ENCODE measurements at regions not wholly inside any gene's neighbourhood (a gene's known extent, or its start where the extent isn't known, plus 50 kb on each side); places are given as distances from the start of the nearest gene placed in this dataset.

DNA sequence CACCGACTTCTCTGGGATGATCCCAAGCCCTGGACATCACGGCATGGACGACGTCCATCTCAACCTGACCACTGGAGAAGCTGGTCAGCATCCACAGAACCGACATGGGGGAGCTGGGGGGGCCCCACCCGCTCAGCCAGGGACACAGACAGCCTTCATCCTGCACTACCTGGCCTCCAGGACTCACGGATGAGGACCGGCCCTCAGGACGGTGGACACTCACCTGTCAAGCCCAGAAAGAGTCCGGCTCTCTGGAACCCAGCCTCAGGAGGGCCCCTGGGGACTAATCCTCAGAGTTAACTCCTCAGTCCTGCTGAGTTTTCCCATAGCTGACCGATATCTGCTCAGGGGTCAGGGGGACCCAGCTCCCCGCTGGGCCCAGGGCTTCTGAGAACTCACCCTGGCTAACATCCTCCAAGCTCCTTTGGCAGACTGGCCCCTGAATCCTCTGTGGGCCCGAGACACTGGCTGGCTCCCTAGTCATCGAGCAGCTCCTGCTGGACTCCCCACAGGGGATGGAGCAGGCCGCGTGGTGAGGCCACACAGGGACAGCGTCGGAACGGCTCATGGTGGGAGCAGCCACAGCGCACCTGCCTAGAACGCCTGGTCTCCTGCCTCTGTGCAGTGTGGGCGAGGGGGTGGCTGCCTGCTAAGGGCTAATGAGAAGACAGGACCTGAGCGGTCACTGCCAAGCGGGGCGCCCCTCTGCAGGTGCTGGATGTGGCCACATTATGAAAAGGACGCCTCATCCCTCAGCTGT lies 649.2 kb downstream of the BRD1 start:
- DNase-seq (ENCODE audit: low read depth): no peak

DNA sequence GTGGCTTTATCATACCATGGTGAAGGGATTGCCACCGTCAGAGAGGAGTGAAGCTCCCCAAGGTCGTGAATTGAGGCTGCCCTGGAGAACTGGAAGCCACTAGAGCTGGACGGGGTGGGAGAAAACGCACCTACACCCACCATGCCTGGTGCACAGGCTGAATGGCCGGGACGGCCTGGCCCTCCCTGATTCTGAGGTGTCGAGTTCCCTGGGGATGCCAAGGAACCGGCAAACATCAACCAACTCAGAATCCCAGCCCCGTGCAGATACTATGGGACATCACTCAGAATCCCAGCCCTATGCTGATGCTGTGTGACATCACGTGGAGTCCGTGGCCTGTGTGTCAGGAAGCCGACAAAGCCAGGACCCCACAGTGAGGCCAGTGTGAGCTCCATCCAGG lies 650.0 kb downstream of the BRD1 start:
- DNase-seq (ENCODE audit: low read depth): no peak

DNA sequence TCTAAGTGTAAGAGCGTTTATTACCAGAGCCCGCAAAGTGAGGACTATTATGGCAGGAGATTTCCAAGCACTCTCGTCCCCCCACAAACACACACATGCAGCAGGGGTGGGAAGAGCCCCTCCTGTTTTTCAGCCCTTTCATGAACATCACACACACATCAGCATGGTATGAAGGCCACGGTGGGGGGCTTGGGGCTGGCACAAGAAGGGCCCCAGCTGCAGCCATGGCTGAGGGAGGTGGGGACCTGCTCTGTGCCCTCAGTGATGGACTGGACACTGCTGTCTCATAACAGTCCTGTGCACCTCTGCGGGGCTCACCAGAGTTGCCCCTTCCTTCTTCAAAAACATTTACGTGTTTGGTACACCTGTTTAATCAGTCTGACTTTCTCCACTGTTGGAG lies 650.7 kb downstream of the BRD1 start:
- DNase-seq (ENCODE audit: low read depth): no peak

DNA sequence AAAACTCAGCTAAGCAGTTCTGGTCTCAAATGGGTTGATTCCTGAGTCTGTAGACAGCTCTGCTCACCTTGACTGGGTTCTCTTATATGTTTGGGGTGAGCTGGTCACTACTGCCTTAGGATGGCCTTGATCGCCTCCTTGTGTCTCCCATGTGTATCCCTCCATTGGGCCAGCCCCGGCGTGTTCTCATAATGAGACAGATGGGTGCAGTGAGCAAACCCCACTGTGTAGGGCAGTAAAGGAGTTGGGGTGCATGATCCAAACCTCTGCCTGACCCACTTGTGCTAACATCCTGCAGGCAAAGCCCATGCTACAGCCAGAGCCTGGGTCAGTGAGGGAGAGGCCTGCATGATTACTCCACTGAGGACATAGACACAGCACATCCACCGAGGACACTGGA lies 657.6 kb downstream of the BRD1 start:
- DNase-seq (ENCODE audit: low read depth): no peak

DNA sequence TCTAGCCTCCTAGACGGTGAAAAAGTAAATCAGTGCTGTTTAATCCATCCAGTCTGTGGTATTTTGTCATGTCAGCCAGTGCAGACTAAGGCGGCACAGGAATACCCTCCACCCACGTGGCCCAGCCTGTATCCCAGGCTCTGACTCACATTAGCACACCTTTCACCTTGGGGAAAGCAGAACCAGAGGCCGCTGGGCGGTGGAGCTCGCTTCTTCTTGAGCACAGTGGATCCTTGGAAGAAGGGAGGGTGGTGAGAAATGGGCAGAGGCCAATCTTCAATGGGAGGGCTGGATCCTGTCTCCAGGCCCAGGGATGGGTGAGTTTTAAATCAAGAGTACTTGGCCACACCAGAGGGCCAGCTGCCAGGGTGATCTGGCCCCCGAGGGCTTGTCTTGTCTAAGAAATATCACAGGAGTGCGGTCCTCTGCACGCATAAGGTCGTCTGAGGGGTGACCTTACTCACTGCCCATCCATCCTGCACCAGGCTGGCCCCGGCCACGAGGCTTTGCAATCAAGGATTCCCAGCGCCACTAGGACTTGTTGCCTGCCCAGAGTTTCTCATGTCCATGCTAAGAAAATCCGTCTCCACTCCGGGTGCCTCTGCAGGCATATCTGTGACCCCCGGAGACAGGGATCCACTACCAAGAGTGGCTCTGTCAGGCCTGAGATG lies 658.5 kb downstream of the BRD1 start:
- DNase-seq (ENCODE audit: low read depth): no peak

DNA sequence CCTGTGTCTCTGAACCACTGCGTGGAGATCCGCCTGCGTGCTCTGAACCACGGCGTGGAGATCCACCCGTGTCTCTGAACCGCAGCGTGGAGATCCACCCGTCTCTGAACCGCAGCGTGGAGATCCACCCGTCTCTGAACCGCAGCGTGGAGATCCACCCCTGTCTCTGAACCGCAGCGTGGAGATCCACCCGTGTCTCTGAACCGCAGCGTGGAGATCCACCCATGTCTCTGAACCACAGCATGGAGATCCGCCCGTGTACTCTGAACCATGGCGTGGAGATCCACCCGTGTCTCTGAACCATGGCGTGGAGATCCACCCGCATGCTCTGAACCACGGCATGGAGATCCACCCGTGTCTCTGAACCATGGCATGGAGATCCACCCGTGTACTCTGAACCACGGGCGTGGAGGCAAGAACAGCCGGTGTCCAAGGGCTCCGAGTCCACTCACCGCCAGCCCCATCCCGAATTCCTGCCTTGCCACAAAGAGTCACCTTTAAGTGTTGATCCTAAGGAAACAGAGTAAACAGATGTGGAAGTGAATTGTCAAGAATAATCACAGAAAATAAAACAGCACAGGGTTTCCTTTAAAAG lies 659.4 kb downstream of the BRD1 start:
- DNase-seq (ENCODE audit: low read depth): no peak

DNA sequence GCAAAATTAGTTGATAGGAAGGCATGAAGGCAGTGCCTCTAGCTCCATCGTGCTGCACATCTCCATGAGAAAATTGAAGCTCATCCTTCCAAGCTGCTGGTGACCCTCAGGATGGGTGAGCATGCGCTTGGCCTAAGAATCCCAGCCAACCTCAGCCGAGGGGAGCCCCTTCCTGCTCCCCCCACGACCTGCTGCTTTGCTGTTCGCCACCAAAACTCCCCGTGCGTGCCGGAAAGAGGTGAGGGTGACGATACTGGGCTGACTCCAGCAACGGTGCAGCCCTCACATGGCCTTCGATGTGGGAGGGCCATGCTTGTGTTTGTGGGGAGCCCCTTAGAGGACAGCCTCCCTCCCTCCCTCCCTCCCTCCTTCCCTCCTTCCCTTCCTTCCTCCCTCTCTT lies 660.9 kb downstream of the BRD1 start:
- DNase-seq (ENCODE audit: low read depth): no peak

DNA sequence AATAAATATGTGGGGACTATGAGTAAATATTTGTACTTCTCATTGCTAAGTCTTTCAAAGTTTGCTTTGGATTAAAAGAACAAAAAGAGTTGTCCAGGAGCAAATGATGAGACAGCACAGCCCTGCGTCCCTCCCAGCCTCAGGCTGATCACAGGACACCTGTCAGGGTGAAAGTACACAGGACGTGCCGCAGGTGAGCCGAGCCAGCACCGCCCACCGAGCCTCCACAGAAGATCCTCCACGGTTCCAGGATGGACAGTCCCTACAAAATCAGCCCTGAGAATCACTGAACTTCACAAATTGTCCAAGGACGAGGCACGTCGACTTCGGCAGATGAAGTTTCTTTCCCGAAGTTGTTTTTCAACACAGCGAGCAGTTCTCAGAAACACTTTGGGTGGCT lies 661.5 kb downstream of the BRD1 start:
- no peak for DNase-seq (ENCODE audit: low read depth)

DNA sequence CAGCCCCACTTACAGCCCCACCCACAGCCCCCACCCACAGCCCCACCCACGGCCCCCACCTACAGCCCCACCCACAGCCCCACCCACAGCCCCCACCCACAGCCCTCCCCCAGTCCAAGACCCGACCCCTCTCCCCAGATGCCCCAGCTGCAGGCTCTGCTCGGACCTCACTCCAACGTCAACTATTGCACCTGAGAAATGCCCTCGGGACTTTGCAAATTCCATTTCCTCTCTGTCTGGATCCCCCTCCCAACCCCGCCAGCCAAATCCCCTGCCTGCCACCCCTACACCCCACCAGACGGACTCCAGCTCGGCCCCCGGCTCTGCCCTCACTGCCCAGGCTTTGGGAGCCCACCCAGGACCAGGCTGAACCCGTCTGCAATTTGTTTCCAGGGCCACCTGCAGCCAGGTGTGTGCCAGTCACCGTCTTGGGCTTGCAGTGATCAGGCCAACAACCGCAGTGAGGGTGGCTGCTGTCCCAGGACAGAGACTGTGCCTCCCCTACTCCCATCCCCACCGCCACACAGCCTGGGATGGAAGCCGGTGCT lies 662.8 kb downstream of the BRD1 start:
- no peak for DNase-seq (ENCODE audit: low read depth)

DNA sequence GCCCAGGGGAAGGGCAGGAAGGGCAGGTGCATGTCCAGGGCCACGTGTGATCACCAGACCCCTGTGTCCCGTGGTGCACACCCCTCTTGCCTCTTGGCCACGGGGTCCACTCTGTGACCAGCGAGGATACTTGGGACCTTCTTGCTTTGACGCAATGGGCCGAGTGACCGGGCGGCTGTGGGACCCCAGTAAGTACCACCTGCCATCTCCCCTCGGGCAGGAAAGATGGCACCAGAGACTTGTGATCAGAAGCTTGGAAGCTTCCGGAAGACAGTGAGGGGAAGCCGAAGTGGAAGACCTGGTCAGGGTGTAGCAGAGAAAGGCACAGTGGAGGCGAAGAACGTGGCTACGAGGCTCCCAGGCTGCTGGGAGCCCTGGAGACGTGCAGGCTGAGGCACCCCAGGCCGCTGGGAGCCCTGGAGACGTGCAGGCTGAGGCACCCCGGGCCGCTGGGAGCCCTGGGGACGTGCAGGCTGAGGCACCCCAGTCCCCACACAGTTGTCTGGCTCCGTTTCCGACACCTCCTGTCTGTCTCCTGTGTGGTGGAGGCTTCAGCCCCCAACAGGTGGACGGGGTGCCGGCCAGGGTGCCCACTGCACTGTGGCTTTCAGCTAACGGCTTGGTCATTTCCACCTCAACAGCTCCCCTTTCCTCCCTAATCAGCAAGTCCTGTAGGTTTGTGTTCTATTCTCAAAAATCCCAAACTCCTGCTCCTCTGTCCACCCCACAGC lies 663.5 kb downstream of the BRD1 start:
- DNase-seq (ENCODE audit: low read depth): no peak

DNA sequence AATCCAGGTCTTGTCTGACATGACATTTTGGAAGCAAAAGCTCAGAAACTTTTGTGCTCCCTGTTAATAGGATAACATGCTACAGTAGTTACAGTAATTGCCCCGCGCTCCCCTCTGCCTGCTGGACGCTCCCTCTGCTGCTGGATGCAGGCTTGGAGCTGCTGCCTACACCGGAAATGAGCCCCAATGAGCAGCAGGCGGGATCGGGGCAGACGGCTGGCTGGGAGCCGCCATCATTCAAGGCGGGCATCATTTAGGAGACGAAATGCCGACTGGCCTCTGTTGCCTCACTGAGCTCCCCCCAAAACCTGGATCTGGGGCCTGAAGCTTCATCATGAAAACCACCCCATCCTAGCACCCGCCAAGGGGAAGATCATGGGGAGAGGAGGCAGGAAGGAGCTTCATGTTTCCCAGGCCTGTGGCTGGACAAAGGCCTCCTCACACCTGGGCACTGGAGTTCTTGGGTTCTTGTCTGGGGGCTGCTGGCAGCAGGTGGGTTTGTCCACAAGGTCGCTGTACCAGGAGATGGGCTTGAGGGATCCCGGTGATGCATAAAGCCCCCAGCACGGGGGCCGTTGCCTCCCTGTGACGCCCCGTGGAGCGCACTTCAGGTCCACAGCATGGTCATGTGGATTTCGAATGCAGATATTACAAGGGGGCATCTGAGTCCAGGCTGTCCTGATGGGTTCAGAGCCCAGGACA lies 664.3 kb downstream of the BRD1 start:
- DNase-seq (ENCODE audit: low read depth): no peak

DNA sequence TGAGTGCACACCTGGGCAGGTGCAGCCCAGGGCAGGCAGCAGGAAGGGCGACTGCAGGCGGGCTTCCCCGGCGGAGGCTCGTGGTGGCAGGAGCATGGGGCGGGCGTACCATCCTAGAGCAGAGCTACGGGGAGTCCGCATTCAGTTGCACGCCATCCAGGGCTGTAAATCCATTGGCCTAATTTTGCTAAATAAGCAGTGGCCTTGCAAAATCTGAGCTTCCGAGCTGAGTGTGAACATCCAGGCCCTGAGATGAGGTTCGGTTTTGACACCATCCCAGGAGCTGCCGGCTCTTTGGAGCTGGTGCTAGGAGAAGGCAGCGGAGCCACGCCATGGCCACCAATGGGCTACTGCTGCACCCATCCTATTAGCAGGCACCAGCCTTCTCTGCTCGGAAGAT lies 664.8 kb downstream of the BRD1 start:
- DNase-seq (ENCODE audit: low read depth): no peak

DNA sequence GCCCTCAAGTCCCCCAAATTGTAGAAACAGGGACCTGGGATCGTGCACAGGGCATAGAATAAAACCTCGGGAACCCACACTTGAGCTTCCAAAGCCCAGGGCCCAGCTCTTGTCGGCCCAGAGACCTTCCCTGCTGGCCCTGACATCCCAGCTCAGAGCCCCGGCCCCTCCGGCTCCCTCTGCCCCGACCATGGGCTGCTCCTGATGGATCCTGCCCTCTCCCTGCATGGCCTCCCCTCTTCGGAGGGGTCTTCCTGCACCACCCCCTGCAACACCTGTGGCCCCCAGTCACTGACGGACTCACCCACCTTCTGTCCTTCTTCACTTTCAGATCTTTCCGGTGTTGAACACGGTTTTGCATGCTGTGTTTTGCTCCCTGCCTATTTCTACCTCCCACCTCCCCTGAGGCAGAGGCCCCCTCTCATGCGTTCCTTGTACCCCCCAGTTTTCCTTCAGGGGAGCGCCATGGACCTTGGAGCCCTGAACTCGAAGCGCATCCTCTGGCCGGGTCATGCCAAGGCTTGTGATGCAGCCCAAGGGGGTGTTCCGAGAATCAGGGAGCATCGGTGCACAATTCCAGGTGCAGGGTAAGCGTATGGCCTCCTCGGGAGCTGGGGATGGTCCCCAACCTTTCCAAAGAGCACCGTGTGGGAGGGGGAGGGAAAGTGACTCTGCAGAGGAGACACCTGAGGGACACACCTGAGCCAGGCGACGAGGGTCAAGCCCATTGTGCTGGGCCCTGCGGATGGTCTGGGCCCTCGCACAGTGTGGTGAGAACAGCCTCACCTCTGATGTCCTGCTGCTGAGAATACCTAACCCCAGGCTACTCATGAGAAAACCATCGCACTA lies 666.4 kb downstream of the BRD1 start:
- no peak for DNase-seq (ENCODE audit: low read depth)

DNA sequence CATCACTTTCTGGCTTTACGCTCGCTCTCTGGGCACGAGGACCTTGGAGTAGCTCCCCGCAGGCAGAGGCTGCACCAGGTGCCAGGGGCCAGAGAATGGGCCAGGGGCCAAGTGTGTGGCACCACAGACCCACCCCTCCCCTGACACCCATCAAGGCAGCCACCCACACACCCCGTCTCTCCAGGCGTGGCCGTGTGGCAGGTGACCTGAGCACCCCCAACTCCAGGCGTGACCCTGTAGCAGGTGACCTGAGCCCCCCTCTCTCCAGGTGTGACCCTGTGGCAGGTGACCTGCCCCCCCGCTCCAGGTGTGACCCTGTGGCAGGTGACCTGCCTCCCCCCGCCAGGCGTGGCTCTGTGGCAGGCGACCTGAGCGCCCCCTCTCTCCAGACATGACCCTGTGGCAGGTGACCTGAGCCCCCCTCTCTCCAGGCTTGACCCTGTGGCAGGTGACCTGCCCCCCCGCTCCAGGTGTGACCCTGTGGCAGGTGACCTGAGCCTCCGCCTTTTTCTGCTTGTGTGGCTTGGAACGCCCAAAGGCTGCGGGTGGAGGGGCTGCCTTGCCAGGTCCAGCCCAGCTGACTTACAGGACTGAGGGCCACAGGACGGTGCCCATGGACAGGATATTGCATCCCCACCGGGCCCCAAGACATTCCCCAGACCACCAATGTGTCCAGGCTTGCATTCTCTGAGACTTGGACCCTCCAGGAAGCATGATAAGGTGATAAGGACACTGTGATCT lies 667.2 kb downstream of the BRD1 start:
- no peak for DNase-seq (ENCODE audit: low read depth)

DNA sequence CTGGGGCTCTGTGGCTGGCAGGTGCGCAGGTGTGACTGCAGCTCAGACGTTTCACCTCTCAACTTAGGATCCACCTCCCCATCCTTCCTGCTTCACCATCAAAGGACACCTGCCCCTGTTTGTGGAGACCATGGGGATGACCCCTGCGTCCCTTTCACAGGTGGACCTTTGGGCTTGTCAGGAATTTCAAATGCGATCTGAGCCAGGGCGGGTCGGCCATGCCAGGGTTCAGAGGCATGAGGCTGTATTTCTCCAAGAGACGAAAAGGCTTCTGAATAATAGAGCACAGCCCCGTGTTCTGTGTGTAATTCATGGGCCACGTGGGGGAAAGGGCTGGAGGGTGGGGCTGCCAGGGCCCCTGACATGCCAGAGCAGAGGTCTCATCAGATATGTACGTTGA lies 668.0 kb downstream of the BRD1 start:
- no peak for DNase-seq (ENCODE audit: low read depth)

DNA sequence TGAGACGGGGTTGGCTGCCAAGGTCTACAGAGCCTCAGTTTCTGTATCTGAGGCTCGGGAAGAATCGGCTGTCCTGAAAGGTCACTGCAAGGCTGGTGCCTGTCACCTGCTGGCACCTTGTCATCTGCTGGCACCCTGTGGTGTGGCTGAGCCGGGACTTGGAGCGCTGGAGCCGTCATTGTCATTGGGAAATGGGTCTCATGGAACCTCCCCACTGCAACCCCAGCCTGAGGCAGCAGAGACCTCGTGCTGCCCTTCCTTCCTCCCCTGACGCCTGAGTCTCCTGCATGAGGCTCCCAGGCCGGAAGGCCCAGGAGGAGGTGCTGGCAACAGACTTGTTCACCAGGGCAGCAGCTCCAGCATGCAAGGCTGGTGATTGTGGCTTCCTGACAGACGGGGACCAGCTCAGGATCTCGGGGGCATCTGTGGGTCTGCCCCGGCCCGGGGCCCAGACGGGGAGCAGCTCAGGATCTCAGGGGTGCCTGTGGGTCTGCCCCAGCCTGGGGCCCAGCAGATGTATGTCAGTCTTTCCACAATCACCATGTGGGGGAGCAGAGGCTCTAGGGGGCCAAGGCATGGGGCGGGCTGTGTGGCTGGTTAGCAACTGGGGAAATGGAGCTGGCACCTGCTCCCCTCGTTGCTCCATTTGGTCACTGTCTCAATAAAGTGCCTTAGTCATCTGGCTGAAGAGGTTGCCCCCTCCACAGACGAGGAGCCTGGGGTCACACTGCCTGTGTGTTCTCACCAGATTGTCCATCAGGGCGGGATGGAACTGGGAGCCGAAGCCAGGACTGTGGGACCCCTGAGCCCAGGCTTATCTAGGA lies 668.7 kb downstream of the BRD1 start:
- no peak for DNase-seq (ENCODE audit: low read depth)

DNA sequence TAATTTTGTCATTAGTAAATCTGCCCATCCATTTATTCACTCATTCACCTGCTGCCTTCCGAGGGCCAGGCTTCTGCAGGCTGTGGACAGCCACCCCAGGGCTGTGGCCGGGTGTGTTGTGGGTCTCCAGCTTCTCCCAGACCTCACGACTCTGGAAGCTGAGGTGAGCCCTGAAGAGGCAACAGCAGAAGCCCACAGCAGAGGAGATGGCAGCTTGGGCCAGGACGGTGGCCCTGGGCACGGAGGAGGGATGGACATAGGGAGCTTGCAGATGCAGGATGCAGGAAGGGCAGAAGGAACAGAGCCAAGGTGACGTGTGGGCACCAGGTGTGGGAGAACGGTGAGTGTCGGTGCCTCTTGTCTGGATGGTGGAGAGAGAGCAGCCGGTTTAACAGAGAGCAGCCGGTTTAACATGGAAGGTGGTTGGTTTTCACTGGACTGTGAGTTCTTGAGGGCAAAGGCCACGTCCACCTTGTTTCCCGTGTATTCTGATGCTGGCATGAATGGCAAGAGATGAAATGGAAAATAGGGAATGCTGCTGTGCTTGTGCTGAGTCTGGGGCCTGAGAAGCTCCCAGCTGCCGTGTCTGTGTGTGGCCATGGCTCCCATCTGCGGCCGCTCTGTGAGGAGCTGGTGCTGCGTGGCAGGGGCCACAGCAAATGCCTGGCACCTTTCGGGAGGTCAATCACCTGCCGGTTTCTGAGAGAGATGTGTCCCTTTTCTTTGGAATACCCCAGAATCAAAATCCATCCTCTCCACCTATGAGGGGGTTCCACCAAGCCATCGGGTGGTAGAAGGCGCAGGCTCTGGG lies 669.9 kb downstream of the BRD1 start:
- no peak for DNase-seq (ENCODE audit: low read depth)

DNA sequence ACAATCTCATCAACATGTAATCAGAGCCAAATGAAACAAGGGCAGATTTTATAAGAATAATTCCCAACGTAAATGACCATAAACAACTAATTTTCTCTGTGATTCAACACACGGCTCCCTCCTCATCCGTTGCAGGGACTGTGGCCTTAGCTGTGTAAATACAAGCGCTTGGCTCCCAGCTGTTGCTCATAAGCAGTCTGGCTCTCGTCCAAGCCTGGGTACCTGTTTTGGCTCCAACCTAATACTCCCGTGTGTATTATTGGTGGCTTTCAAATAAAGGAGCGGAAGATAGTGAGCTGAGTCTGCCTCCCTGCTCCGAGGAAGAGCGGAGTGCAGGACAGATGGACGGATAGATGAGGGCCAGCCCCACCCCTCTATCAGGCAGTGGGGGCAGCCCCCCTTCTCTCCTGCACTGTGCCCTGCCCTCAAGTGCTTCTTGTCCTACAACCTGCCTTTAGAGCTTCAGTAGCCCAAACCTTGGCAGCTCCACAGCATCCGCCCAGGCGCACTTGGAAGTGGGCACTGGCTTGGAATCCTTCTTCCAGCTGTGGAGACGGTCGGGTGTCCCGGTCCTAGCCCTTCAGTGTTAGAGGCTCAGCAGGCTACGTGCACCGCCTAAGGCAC lies 670.9 kb downstream of the BRD1 start:
- DNase-seq (ENCODE audit: low read depth): no peak

All from non-pigmented ciliary epithelial cell (primary cell).